Neural progenitor cell (in vitro differentiated cells): ENCODE measurements at regions not wholly inside any gene's neighbourhood (a gene's known extent, or its start where the extent isn't known, plus 50 kb on each side); places are given as distances from the start of the nearest gene placed in this dataset.
"Not testable (repeated sequence)": the region's sequence is repeated elsewhere in the genome, so short reads cannot be mapped to it uniquely, and the experiment has no call there.

Experiments used
- CTCF ChIP-seq: fragments of 200-600 bp; sonication (generic); IDR thresholded peaks from 2 replicates; pipeline ENCODE4 v1.5.1; 2017; ENCODE audit warnings: antibody characterized with exemption, mild to moderate bottlenecking
- EZH2 ChIP-seq: fragments of 200-600 bp; sonication (generic); IDR thresholded peaks from 2 replicates; pipeline ENCODE4 v1.6.1; 2017; ENCODE audit warnings: antibody characterized with exemption, mild to moderate bottlenecking, moderate library complexity
- EZH2phosphoT487 ChIP-seq: fragments of 200-600 bp; sonication (generic); IDR thresholded peaks from 2 replicates; pipeline ENCODE4 v1.6.1; 2017; ENCODE audit warnings: antibody characterized with exemption

DNA sequence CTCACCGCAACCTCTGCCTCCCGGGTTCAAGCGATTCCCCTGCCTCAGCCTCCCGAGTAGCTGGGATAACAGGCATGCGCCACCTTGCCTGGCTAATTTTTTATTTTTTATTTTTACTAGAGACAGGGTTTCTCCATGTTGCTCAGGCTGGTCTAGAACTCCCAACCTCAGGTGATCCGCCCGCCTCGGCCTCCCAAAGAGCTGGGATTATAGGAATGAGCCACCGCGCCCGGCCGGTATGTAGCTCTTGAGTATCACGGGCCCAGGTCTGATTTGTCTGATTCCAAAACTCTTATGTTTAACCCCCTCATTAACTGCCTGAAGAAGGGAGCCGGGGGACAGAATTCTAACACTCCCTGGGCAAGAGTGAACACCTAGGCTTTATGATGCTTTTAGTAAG, 91.7 kb upstream of the OLIG2 start:
- not testable (repeated sequence) for TF ChIP-seq CTCF, EZH2, EZH2phosphoT487
